ENCODE measurements at regions not wholly inside any gene's neighbourhood (a gene's known extent, or its start where the extent isn't known, plus 50 kb on each side); places are given as distances from the start of the nearest gene placed in this dataset.

- ChIA-PET CTCF (interaction anchor here (1.2 kb wide), 1 partner anchor 181 kb away, joined by 4 read pairs; no protein-coding TSS in a partner anchor), POLR2A (no interaction called here)
- H3K27ac ChIP-seq (ENCODE audit: extremely low read depth, low read depth, low read length): no peak overlapping the region
- TF ChIP-seq ZNF76 (tag by site-specific recombination; IDR thresholded peaks at IDR 0.05; ENCODE audit: borderline replicate concordance, low read depth): no peak
- TF ChIP-seq GLI4 (tag by site-specific recombination; IDR thresholded peaks at IDR 0.05): no peak
- peak; percentile 75 for TF ChIP-seq ZNF394 (tag by site-specific recombination; IDR thresholded peaks at IDR 0.05; ENCODE audit: borderline replicate concordance)
- peak; percentile 92 for TF ChIP-seq PRDM6 (tag by site-specific recombination; IDR thresholded peaks at IDR 0.05)
- TF ChIP-seq ZSCAN16 (tag by site-specific recombination; IDR thresholded peaks at IDR 0.05): no peak
- TF ChIP-seq ZNF549 (tag by site-specific recombination; IDR thresholded peaks at IDR 0.05): no peak
- no peak for TF ChIP-seq ZBTB49 (tag by site-specific recombination; IDR thresholded peaks at IDR 0.05; ENCODE audit: low read depth)
- TF ChIP-seq ZNF426 (tag by site-specific recombination; IDR thresholded peaks at IDR 0.05): no peak
- peak; percentile 14; the same call in 1 of the 2 replicates for TF ChIP-seq ZBTB20 (tag by site-specific recombination; IDR thresholded peaks at IDR 0.05)
- TF ChIP-seq ZNF423 (tag by site-specific recombination; IDR thresholded peaks at IDR 0.05): no peak
- TF ChIP-seq ZXDB (tag by site-specific recombination; IDR thresholded peaks at IDR 0.05): 0 out of 2 replicates have a peak, but pooled peaks have one; percentile 20
- peak; percentile 62; the same call in 1 of the 2 replicates for TF ChIP-seq IKZF3 (tag by site-specific recombination; IDR thresholded peaks at IDR 0.05)
- peak; percentile 76 for TF ChIP-seq ZNF629 (tag by site-specific recombination; IDR thresholded peaks at IDR 0.05)
- TF ChIP-seq WT1 (tag by site-specific recombination; IDR thresholded peaks at IDR 0.05): peak; percentile 60
- TF ChIP-seq ZNF10 (tag by site-specific recombination; IDR thresholded peaks at IDR 0.05): peak; percentile 75
- TF ChIP-seq OSR2 (tag by site-specific recombination; IDR thresholded peaks at IDR 0.05): peak; percentile 96
- TF ChIP-seq SCRT1 (tag by site-specific recombination; IDR thresholded peaks at IDR 0.05; ENCODE audit: borderline replicate concordance): peak; percentile 51; the same call in 1 of the 2 replicates
- peak; percentile 58 for TF ChIP-seq FEZF1 (tag by site-specific recombination; IDR thresholded peaks at IDR 0.05)
- peak; percentile 79 for TF ChIP-seq SCRT2 (tag by site-specific recombination; IDR thresholded peaks at IDR 0.05)
- TF ChIP-seq ZNF292 (tag by site-specific recombination; IDR thresholded peaks at IDR 0.05; ENCODE audit: borderline replicate concordance, low read depth): no peak
- peaks cover 4% of the 10 kb centered on the region for H3K4me1 ChIP-seq (ENCODE audit: control insufficient read depth, insufficient read depth, low read length)
- H3K36me3 ChIP-seq (ENCODE audit: control insufficient read depth in 2 of 2, insufficient read depth in 1 of 2, low read length in 2 of 2): no peaks in the 10 kb centered on the region
- no peak overlapping the region for H3K4me3 ChIP-seq (ENCODE audit: low read depth, low read length)
- no peaks in the 10 kb centered on the region for H3K9me3 ChIP-seq (ENCODE audit: control insufficient read depth, insufficient read depth, low read depth, low read length)
Measured at GRCh38 chr13:73880365-73880764, 253.8 kb downstream of the KLF12 start.

- Histone ChIP-seq H3K27ac (ENCODE audit: extremely low read depth, low read depth, low read length) (no peak overlapping the region; the same call in 1 of the 2 replicates), H3K9me3 (ENCODE audit: control insufficient read depth, insufficient read depth, low read depth, low read length) (no peaks in the 10 kb centered on the region), H3K4me1 (ENCODE audit: control insufficient read depth, insufficient read depth, low read length) (peaks cover 4% of the 10 kb centered on the region), H3K36me3 (ENCODE audit: control insufficient read depth in 2 of 2, insufficient read depth in 1 of 2, low read length in 2 of 2) (no peaks in the 10 kb centered on the region), H3K4me3 (ENCODE audit: low read depth, low read length) (no peak overlapping the region)
- ChIA-PET CTCF (no interaction called here), POLR2A (no interaction called here)
- TF ChIP-seq KLF10 (tag by site-specific recombination; IDR thresholded peaks at IDR 0.05) (peak; percentile 41; the same call in 1 of the 2 replicates), ZNF398 (tag by site-specific recombination; IDR thresholded peaks at IDR 0.05) (peak; percentile 45; the same call in 1 of the 2 replicates), BCL11A (tag by site-specific recombination; IDR thresholded peaks at IDR 0.05; ENCODE audit: low read depth) (peak; percentile 85; the same call in 1 of the 2 replicates), ZNF629 (tag by site-specific recombination; IDR thresholded peaks at IDR 0.05) (peak; percentile 84), SETDB1 (IDR thresholded peaks at IDR 0.05; ENCODE audit: insufficient read length, low read length) (no peak), ZXDB (tag by site-specific recombination; IDR thresholded peaks at IDR 0.05) (peak; percentile 93), KLF8 (tag by site-specific recombination; IDR thresholded peaks at IDR 0.05) (peak; percentile 80), PRDM6 (tag by site-specific recombination; IDR thresholded peaks at IDR 0.05) (peak; percentile 87), OSR2 (tag by site-specific recombination; IDR thresholded peaks at IDR 0.05) (peak; percentile 92)
Measured at GRCh38 chr13:73879346-73880015, 254.7 kb downstream of the KLF12 start.

Measured in HEK293 (cell line).